ENCODE measurements at regions not wholly inside any gene's neighbourhood (a gene's known extent, or its start where the extent isn't known, plus 50 kb on each side); places are given as distances from the start of the nearest gene placed in this dataset.

DNA sequence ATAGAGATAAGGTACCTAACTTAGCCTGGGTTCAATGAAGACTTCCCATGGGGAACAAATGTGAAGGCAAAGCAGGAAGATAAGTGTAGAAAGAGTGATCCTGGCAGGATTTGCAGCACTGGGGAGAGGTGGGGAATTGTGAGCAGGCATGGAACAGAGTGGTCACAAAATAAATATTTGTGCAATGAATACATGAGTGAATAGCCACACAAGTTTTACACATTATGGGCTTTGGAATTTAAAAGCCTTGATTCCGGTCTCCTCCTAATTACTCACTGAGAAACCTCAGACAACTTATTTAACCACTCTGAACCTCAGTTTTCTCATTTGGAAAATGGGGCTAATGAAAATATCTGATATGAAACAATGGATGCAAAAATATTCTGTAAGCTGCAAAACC lies 148.3 kb downstream of the ELAVL4 start (continued):
- TF ChIP-seq, protein P1, sequence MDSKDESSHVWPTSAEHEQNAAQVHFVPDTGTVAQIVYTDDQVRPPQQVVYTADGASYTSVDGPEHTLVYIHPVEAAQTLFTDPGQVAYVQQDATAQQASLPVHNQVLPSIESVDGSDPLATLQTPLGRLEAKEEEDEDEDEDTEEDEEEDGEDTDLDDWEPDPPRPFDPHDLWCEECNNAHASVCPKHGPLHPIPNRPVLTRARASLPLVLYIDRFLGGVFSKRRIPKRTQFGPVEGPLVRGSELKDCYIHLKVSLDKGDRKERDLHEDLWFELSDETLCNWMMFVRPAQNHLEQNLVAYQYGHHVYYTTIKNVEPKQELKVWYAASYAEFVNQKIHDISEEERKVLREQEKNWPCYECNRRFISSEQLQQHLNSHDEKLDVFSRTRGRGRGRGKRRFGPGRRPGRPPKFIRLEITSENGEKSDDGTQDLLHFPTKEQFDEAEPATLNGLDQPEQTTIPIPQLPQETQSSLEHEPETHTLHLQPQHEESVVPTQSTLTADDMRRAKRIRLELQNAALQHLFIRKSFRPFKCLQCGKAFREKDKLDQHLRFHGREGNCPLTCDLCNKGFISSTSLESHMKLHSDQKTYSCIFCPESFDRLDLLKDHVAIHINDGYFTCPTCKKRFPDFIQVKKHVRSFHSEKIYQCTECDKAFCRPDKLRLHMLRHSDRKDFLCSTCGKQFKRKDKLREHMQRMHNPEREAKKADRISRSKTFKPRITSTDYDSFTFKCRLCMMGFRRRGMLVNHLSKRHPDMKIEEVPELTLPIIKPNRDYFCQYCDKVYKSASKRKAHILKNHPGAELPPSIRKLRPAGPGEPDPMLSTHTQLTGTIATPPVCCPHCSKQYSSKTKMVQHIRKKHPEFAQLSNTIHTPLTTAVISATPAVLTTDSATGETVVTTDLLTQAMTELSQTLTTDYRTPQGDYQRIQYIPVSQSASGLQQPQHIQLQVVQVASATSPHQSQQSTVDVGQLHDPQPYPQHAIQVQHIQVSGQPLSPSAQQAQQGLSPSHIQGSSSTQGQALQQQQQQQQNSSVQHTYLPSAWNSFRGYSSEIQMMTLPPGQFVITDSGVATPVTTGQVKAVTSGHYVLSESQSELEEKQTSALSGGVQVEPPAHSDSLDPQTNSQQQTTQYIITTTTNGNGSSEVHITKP (CRISPR knock-in tag; IDR thresholded peaks at IDR 0.05; ENCODE audit: low read depth) = no peak
- TF ChIP-seq MTF1 (CRISPR knock-in tag; IDR thresholded peaks at IDR 0.05) (no peak), DR1 (CRISPR knock-in tag; IDR thresholded peaks at IDR 0.05) (no peak), ZNF652 (CRISPR knock-in tag; IDR thresholded peaks at IDR 0.05; ENCODE audit: borderline replicate concordance, low read depth) (no peak), HES4 (CRISPR knock-in tag; IDR thresholded peaks at IDR 0.05; ENCODE audit: borderline replicate concordance) (no peak)
- TF ChIP-seq, protein P2, sequence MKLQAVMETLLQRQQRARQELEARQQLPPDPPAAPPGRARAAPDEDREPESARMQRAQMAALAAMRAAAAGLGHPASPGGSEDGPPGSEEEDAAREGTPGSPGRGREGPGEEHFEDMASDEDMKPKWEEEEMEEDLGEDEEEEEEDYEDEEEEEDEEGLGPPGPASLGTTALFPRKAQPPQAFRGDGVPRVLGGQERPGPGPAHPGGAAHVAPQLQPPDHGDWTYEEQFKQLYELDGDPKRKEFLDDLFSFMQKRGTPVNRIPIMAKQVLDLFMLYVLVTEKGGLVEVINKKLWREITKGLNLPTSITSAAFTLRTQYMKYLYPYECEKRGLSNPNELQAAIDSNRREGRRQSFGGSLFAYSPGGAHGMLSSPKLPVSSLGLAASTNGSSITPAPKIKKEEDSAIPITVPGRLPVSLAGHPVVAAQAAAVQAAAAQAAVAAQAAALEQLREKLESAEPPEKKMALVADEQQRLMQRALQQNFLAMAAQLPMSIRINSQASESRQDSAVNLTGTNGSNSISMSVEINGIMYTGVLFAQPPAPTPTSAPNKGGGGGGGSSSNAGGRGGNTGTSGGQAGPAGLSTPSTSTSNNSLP (IDR thresholded peaks at IDR 0.05; ENCODE audit: low read depth, low read length) = no peak
